NCI-H2196 (cell line): ENCODE measurements at regions not wholly inside any gene's neighbourhood (a gene's known extent, or its start where the extent isn't known, plus 50 kb on each side); places are given as distances from the start of the nearest gene placed in this dataset.
"Not testable (repeated sequence)": the region's sequence is repeated elsewhere in the genome, so short reads cannot be mapped to it uniquely, and the experiment has no call there.

Experiments
- DNase-seq: peaks from one replicate; lab custom pipeline; 2025; ENCODE audit not compliant: unreplicated experiment; lab: John Stamatoyannopoulos, UW

GRCh38 chr1:213457733-213458132, 406.7 kb downstream of the RPS6KC1 start:
- no peak for DNase-seq

GRCh38 chr1:213462374-213462773, 411.3 kb downstream of the RPS6KC1 start:
- not testable (repeated sequence) for DNase-seq

GRCh38 chr1:213464786-213465460, 413.9 kb downstream of the RPS6KC1 start:
- DNase-seq, result no peak

GRCh38 chr1:213466541-213466940, 415.5 kb downstream of the RPS6KC1 start:
- no peak for DNase-seq

GRCh38 chr1:213474054-213474453, 423.0 kb downstream of the RPS6KC1 start:
- DNase-seq, result no peak

- no peak for DNase-seq
Observed at GRCh38 chr1:213481395-213481794, 430.4 kb downstream of the RPS6KC1 start.

GRCh38 chr1:213484333-213484732, 433.3 kb downstream of the RPS6KC1 start:
- DNase-seq, result no peak

GRCh38 chr1:213484758-213485157, 433.7 kb downstream of the RPS6KC1 start:
- no peak for DNase-seq

- DNase-seq, result no peak
Observed at GRCh38 chr1:213486488-213486887, 435.4 kb downstream of the RPS6KC1 start.

- DNase-seq, result no peak
Observed at GRCh38 chr1:213491468-213491867, 440.4 kb downstream of the RPS6KC1 start.

- no peak for DNase-seq
Observed at GRCh38 chr1:213492161-213493041, 441.4 kb downstream of the RPS6KC1 start.

GRCh38 chr1:213499444-213499843, 448.4 kb downstream of the RPS6KC1 start:
- DNase-seq, result no peak

- no peak for DNase-seq
Observed at GRCh38 chr1:213507472-213508223, 456.6 kb downstream of the RPS6KC1 start.

- DNase-seq, result no peak
Observed at GRCh38 chr1:213511173-213511572, 460.1 kb downstream of the RPS6KC1 start.

GRCh38 chr1:213512316-213512715, 461.3 kb downstream of the RPS6KC1 start:
- DNase-seq, result no peak

GRCh38 chr1:213513006-213513405, 462.0 kb downstream of the RPS6KC1 start:
- no peak for DNase-seq

GRCh38 chr1:213514408-213515179, 463.6 kb downstream of the RPS6KC1 start:
- not testable (repeated sequence) for DNase-seq

GRCh38 chr1:213519098-213519497, 468.1 kb downstream of the RPS6KC1 start:
- peak; percentile 27 for DNase-seq

- no peak for DNase-seq
Observed at GRCh38 chr1:213521206-213521605, 466.6 kb upstream of the PROX1 start.

GRCh38 chr1:213523781-213524398, 463.9 kb upstream of the PROX1 start:
- no peak for DNase-seq
